ENCODE measurements at regions not wholly inside any gene's neighbourhood (a gene's known extent, or its start where the extent isn't known, plus 50 kb on each side); places are given as distances from the start of the nearest gene placed in this dataset.

DNA sequence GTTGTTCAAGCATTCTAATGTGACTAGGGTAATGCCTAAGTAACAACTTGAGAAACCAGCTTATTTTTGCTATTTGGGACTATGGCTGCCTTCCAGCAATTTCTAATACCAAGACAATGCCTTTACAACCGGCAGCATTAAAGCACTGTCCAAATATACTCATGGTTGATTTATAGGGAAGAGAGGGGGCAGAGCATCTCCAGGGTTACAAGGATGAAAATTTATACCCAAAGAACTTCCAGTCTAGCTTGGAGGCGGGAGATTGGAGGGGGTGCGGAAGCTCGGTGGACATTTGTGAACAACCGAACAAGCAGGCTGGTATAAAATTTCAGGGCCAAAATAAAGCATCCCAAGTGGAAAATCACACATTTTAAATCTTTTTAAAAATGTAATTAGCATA is 79.4 kb upstream of the FOXN2 start:
- DNase-seq (ENCODE audit: extremely low read depth, insufficient read length), result no peak
- TF ChIP-seq, protein P1, sequence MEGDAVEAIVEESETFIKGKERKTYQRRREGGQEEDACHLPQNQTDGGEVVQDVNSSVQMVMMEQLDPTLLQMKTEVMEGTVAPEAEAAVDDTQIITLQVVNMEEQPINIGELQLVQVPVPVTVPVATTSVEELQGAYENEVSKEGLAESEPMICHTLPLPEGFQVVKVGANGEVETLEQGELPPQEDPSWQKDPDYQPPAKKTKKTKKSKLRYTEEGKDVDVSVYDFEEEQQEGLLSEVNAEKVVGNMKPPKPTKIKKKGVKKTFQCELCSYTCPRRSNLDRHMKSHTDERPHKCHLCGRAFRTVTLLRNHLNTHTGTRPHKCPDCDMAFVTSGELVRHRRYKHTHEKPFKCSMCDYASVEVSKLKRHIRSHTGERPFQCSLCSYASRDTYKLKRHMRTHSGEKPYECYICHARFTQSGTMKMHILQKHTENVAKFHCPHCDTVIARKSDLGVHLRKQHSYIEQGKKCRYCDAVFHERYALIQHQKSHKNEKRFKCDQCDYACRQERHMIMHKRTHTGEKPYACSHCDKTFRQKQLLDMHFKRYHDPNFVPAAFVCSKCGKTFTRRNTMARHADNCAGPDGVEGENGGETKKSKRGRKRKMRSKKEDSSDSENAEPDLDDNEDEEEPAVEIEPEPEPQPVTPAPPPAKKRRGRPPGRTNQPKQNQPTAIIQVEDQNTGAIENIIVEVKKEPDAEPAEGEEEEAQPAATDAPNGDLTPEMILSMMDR (IDR thresholded peaks at IDR 0.05; ENCODE audit: insufficient read depth, low read length, poor library complexity, severe bottlenecking), result no peak
- Histone ChIP-seq H3K36me3 (ENCODE audit: control insufficient read depth, insufficient read depth, low read length) (no peaks in the 10 kb centered on the region), H3K4me3 (replicated peaks; ENCODE audit: low read depth, low read length) (no peak overlapping the region), H3K27me3 (replicated peaks; ENCODE audit: control insufficient read depth, insufficient read depth, low read length) (no peaks in the 10 kb centered on the region)

DNA sequence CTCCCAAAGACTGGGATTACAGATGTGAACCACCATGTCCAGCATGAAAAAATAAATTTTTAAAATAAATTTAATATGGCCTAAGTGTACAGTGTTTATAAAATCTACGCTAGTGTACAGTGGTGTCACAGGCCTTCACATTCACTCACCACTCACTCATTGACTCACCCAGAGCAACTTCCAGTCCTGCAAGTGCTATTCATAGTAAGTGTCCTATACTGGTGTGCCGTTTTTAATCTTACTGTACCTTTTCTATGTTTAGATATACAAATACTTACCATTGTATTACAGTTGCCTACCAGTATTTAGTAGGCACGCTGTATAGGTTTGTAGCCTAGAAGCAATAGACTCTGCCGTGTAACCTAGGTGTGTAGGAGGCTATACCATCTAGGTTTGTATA is 76.1 kb upstream of the FOXN2 start:
- Histone ChIP-seq H3K36me3 (ENCODE audit: control insufficient read depth, insufficient read depth, low read length) (no peaks in the 10 kb centered on the region), H3K27me3 (replicated peaks; ENCODE audit: control insufficient read depth, insufficient read depth, low read length) (no peaks in the 10 kb centered on the region), H3K4me3 (replicated peaks; ENCODE audit: low read depth, low read length) (no peak overlapping the region)
- TF ChIP-seq, protein P1 (IDR thresholded peaks at IDR 0.05; ENCODE audit: insufficient read depth, low read length, poor library complexity, severe bottlenecking), result no peak
- DNase-seq (ENCODE audit: extremely low read depth, insufficient read length), result no peak

DNA sequence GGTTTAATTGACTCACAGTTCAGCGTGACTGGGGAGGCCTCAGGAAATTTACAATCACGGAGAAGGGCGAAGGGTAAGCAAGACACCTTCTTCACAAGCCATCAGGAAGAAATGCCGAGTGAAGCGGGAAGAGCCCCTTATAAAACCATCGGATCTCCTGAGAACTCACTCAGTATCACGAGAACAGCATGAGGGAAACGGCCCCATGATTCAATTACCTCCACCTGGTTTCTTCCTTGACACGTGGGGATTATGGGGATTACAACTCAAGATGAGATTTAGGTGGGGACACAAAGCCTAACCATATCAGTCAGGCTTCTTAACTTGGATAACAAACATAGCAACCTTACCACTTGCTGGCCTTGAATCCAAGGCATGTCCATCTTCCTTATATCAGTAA is 73.6 kb upstream of the FOXN2 start:
- Histone ChIP-seq H3K4me3 (replicated peaks; ENCODE audit: low read depth, low read length) (no peak overlapping the region), H3K36me3 (ENCODE audit: control insufficient read depth, insufficient read depth, low read length) (no peaks in the 10 kb centered on the region), H3K27me3 (replicated peaks; ENCODE audit: control insufficient read depth, insufficient read depth, low read length) (no peaks in the 10 kb centered on the region)
- no peak for DNase-seq (ENCODE audit: extremely low read depth, insufficient read length)
- TF ChIP-seq, protein P1 (IDR thresholded peaks at IDR 0.05; ENCODE audit: insufficient read depth, low read length, poor library complexity, severe bottlenecking), result no peak

DNA sequence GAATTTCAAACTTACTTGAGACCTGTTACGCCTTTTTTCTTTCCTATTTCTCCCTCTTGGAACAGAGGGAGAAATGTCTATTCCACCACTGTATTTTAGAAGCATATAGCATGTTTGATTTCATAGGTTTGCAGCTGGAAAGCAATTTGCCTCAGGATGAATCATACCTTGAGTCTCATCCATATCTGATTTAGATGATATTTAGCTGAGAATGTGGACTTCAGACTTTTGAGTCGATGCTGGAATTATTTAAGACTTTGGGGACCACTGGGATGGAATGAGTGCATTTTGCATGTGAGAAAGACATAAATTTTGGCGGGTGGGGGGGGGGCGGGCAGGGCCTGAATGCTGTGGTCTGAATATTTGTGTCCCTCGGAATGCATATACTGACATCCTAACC is 67.3 kb upstream of the FOXN2 start:
- TF ChIP-seq, protein P1 (IDR thresholded peaks at IDR 0.05; ENCODE audit: insufficient read depth, low read length, poor library complexity, severe bottlenecking), result no peak
- Histone ChIP-seq H3K27me3 (replicated peaks; ENCODE audit: control insufficient read depth, insufficient read depth, low read length) (no peaks in the 10 kb centered on the region), H3K4me3 (replicated peaks; ENCODE audit: low read depth, low read length) (no peak overlapping the region), H3K36me3 (ENCODE audit: control insufficient read depth, insufficient read depth, low read length) (no peaks in the 10 kb centered on the region)
- no peak for DNase-seq (ENCODE audit: extremely low read depth, insufficient read length)

DNA sequence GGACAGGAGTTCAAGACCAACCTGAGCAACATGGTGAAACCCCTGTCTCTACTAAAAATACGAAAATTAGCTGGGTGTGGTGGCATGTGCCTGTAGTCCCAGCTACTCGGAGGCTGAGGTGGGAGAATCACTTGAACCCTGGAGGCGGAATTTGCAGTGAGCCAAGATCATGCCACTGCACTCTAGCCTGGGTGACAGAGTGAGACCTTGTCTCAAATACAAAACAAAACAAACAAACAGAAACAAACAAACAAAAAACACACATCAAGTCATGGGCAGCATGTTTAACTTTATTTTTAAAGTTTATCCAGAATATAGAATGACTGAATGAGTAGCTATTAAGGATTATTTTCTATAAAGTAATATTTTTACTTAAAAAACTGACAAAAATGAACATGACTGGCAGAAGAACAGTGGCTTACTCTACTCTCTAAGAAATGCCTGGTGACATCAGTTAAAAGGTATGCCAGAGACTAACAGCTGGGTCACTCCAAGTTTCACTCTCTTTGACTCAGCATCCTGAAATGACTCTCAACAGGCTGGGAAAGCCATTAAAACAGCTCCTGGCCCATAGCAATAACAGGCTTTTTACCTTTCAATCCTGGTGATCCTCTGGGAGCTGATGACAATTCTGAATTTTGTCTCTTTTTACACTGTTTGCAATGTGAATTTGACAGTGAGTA is 66.1 kb upstream of the FOXN2 start:
- TF ChIP-seq, protein P1 (IDR thresholded peaks at IDR 0.05; ENCODE audit: insufficient read depth, low read length, poor library complexity, severe bottlenecking), result no peak
- no peaks in the 10 kb centered on the region for H3K36me3 ChIP-seq (ENCODE audit: control insufficient read depth, insufficient read depth, low read length)
- no peak overlapping the region for H3K4me3 ChIP-seq (replicated peaks; ENCODE audit: low read depth, low read length)
- peak; percentile 19 for DNase-seq (ENCODE audit: extremely low read depth, insufficient read length)
- H3K27me3 ChIP-seq (replicated peaks; ENCODE audit: control insufficient read depth, insufficient read depth, low read length), result no peaks in the 10 kb centered on the region

DNA sequence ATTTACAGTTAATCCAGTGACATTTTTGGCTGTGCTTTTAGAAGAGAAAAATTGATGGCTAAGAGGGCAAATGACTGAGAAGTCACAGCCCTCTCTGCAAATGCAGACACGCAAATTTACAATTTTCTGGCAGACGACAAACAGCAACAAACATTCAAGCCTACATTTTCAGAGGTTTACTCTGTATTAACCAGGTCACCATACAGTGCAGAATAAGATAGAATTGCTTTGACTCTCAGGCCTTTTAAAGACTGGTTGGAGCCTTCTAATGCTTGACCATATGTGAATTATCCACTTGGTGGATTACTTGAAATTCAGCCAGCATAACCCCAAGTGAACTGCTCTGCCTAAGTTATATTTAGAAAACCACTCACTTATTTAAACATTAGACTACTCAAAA is 65.5 kb upstream of the FOXN2 start:
- Histone ChIP-seq H3K27me3 (replicated peaks; ENCODE audit: control insufficient read depth, insufficient read depth, low read length) (no peaks in the 10 kb centered on the region), H3K36me3 (ENCODE audit: control insufficient read depth, insufficient read depth, low read length) (no peaks in the 10 kb centered on the region), H3K4me3 (replicated peaks; ENCODE audit: low read depth, low read length) (no peak overlapping the region)
- no peak for DNase-seq (ENCODE audit: extremely low read depth, insufficient read length)
- TF ChIP-seq, protein P1 (IDR thresholded peaks at IDR 0.05; ENCODE audit: insufficient read depth, low read length, poor library complexity, severe bottlenecking), result no peak
